H1 (cell line): ENCODE measurements at regions not wholly inside any gene's neighbourhood (a gene's known extent, or its start where the extent isn't known, plus 50 kb on each side); places are given as distances from the start of the nearest gene placed in this dataset.

Experiments
- CTCF ChIA-PET: fragments of 300-600 bp; sonication (Branson Sonifier 250); formaldehyde crosslinking; loops from one replicate; lab custom pipeline; 2021; ENCODE audit not compliant: partially characterized antibody; lab: Charles Lee
- POLR2A ChIA-PET: fragments of 300-600 bp; sonication (Branson Sonifier 250); formaldehyde crosslinking; loops from one replicate; lab custom pipeline; 2021; ENCODE audit warnings: inconsistent platforms; ENCODE audit not compliant: partially characterized antibody; lab: Charles Lee
- DNase-seq, 2 experiments: peaks; one replicate each; pipeline versions ENCODE4 v3.0.0 to v3.0.0-alpha.2; 2010 to 2022; ENCODE audit warnings: low spot score in 2 of 2, low read depth in 1 of 2, mixed read lengths in 1 of 2
- FAIRE-seq: peaks from 2 replicates; lab custom pipeline; 2011; peaks lifted over from hg19 to GRCh38; lab: Jason Lieb, UNC
- H2AFZ ChIP-seq: 2 replicates; pipeline ENCODE4 v1.8.1; 2012; ENCODE audit warnings: low read length, inconsistent platforms
- H2AK5ac ChIP-seq: 2 replicates; pipeline ENCODE4 v1.6.1; 2013; ENCODE audit warnings: low read depth, low read length
- H2BK120ac ChIP-seq: replicated peaks from 2 replicates; pipeline ENCODE3; 2013; ENCODE audit warnings: low read depth, low read length, inconsistent platforms
- H2BK12ac ChIP-seq: 2 replicates; pipeline ENCODE4 v1.6.1; 2013; ENCODE audit warnings: low read depth, low read length
- H2BK15ac ChIP-seq: 2 replicates; pipeline ENCODE4 v1.6.1; 2013; ENCODE audit warnings: low read length
- H2BK20ac ChIP-seq: 2 replicates; pipeline ENCODE4 v1.6.1; 2013; ENCODE audit warnings: low read length
- H2BK5ac ChIP-seq: 2 replicates; pipeline ENCODE4 v1.6.1; 2013; ENCODE audit warnings: low read depth, low read length
- H3K14ac ChIP-seq: 2 replicates; pipeline ENCODE4 v1.6.1; 2013; ENCODE audit warnings: inconsistent platforms; ENCODE audit not compliant: insufficient read length
- H3K18ac ChIP-seq: 2 replicates; pipeline ENCODE4 v1.6.1; 2013; ENCODE audit warnings: low read length; ENCODE audit errors: extremely low read depth
- H3K23ac ChIP-seq: 2 replicates; pipeline ENCODE4 v1.6.1; 2013; ENCODE audit warnings: inconsistent platforms; ENCODE audit not compliant: insufficient read length
- H3K23me2 ChIP-seq: 2 replicates; pipeline ENCODE4 v1.6.1; 2013; ENCODE audit warnings: low read depth, low read length
- H3K27ac ChIP-seq: 2 replicates; pipeline ENCODE4 v1.6.1; 2011; ENCODE audit warnings: low read depth, low read length, inconsistent platforms
- H3K27me3 ChIP-seq, 4 experiments: replicated peaks in 1 of 4; 1 replicate in 1 of 4; 2 replicates in 3 of 4; pipeline versions ENCODE4 v1.6.1 to v1.8.1; 2011 to 2013; ENCODE audit warnings: low read length in 3 of 4, mild to moderate bottlenecking in 3 of 4, inconsistent platforms in 2 of 4, mixed read lengths in 2 of 4, moderate library complexity in 1 of 4; ENCODE audit not compliant: control insufficient read depth in 3 of 4, insufficient read depth in 3 of 4; ENCODE audit errors: extremely low read depth in 1 of 4
- H3K36me3 ChIP-seq, 4 experiments: 2 replicates each; pipeline versions ENCODE4 v1.6.1 to v1.8.1; 2011 to 2013; ENCODE audit warnings: mild to moderate bottlenecking in 4 of 4, low read length in 3 of 4, moderate library complexity in 2 of 4, control low read depth in 1 of 4, inconsistent platforms in 1 of 4; ENCODE audit not compliant: insufficient read depth in 4 of 4, control insufficient read depth in 2 of 4
- H3K4ac ChIP-seq: replicated peaks from 2 replicates; pipeline ENCODE3; 2013; ENCODE audit warnings: low read length, low read depth, mixed read lengths, inconsistent platforms; ENCODE audit not compliant: insufficient read length
- H3K4me1 ChIP-seq, 4 experiments: replicated peaks in 1 of 4; 1 replicate in 1 of 4; 2 replicates in 3 of 4; pipeline versions ENCODE4 v1.6.1 to v1.8.1; 2011 to 2013; ENCODE audit warnings: low read length in 3 of 4, inconsistent platforms in 2 of 4, mixed read lengths in 1 of 4; ENCODE audit not compliant: insufficient read depth in 4 of 4, control insufficient read depth in 3 of 4
- H3K4me2 ChIP-seq, 2 experiments: 2 replicates each; pipeline versions ENCODE4 v1.6.1 to v1.8.1; 2011 to 2013; ENCODE audit warnings: low read depth in 2 of 2, low read length in 2 of 2, control low read depth in 1 of 2, inconsistent platforms in 1 of 2, mild to moderate bottlenecking in 1 of 2; ENCODE audit not compliant: insufficient read depth in 1 of 2
- H3K4me3 ChIP-seq, 4 experiments: fragments of 200-600, 300-600 bp in 1 of 4; sonication (generic), shearing (Covaris generic), sonication (Bioruptor Twin) in 1 of 4; 2 replicates each; pipeline versions ENCODE4 v1.5.1 to v1.8.1; 2011 to 2016; ENCODE audit warnings: low read length in 4 of 4, low read depth in 3 of 4, control low read depth in 2 of 4, inconsistent platforms in 2 of 4, mild to moderate bottlenecking in 2 of 4, mixed read lengths in 1 of 4, moderate library complexity in 1 of 4; ENCODE audit not compliant: insufficient read depth in 2 of 4; ENCODE audit errors: extremely low read depth in 1 of 4
- H3K56ac ChIP-seq: replicated peaks from 2 replicates; pipeline ENCODE3; 2013; ENCODE audit warnings: low read depth, mild to moderate bottlenecking, mixed read lengths, low read length, inconsistent platforms; ENCODE audit not compliant: insufficient read length
- H3K79me1 ChIP-seq: 2 replicates; pipeline ENCODE4 v1.6.1; 2013; ENCODE audit warnings: low read depth, low read length, control low read depth
- H3K79me2 ChIP-seq, 2 experiments: 2 replicates each; pipeline versions ENCODE4 v1.6.1 to v1.8.1; 2012 to 2013; ENCODE audit warnings: low read length in 2 of 2, mild to moderate bottlenecking in 2 of 2, inconsistent platforms in 1 of 2; ENCODE audit not compliant: insufficient read depth in 2 of 2, control insufficient read depth in 1 of 2
- H3K9ac ChIP-seq, 4 experiments: replicated peaks in 1 of 4; 1 replicate in 1 of 4; 2 replicates in 3 of 4; pipeline versions ENCODE4 v1.6.1 to v1.8.1; 2011 to 2013; ENCODE audit warnings: low read depth in 3 of 4, low read length in 3 of 4, control low read depth in 2 of 4, mild to moderate bottlenecking in 2 of 4, moderate library complexity in 2 of 4, inconsistent platforms in 1 of 4; ENCODE audit errors: extremely low read depth in 1 of 4
- H3K9me3 ChIP-seq, 2 experiments: 2 replicates each; pipeline versions ENCODE4 v1.6.1 to v1.8.1; 2012 to 2013; ENCODE audit warnings: mild to moderate bottlenecking in 2 of 2, moderate library complexity in 2 of 2, control low read depth in 1 of 2, inconsistent platforms in 1 of 2, low read depth in 1 of 2, low read length in 1 of 2, mixed read lengths in 1 of 2; ENCODE audit not compliant: insufficient read depth in 2 of 2
- H4K20me1 ChIP-seq, 2 experiments: replicated peaks in 1 of 2; 2 replicates each; pipeline versions ENCODE3 to v1.8.1; 2011 to 2013; ENCODE audit warnings: inconsistent platforms in 2 of 2, low read length in 2 of 2, mild to moderate bottlenecking in 1 of 2; ENCODE audit not compliant: insufficient read depth in 2 of 2, control insufficient read depth in 1 of 2
- H4K5ac ChIP-seq: 2 replicates; pipeline ENCODE4 v1.6.1; 2013; ENCODE audit warnings: low read length, low read depth, mixed read lengths, inconsistent platforms; ENCODE audit not compliant: insufficient read length
- H4K8ac ChIP-seq: 2 replicates; pipeline ENCODE4 v1.8.0; 2013; ENCODE audit warnings: mild to moderate bottlenecking, moderate library complexity, low read length, inconsistent platforms; ENCODE audit not compliant: insufficient read depth; ENCODE audit errors: extremely low read depth
- H4K91ac ChIP-seq: replicated peaks from 2 replicates; pipeline ENCODE3; 2013; ENCODE audit warnings: low read length, mixed read lengths, inconsistent platforms; ENCODE audit not compliant: insufficient read length
- CREB1 ChIP-seq: IDR thresholded peaks from 2 replicates; pipeline ENCODE4 v1.6.1; 2012; ENCODE audit warnings: inconsistent platforms
- FOSL1 ChIP-seq: IDR thresholded peaks from 2 replicates; pipeline ENCODE4 v1.6.1; 2011; ENCODE audit warnings: mild to moderate bottlenecking, low read depth, low read length, moderate library complexity; ENCODE audit not compliant: insufficient read depth
- HDAC2 ChIP-seq, 2 experiments: fragments of 300-600 bp in 1 of 2; sonication (generic) in 1 of 2; IDR thresholded peaks; 2 replicates each; pipeline ENCODE4 v1.6.1; 2011 to 2012; ENCODE audit warnings: low read depth in 2 of 2, low read length in 2 of 2, mild to moderate bottlenecking in 2 of 2, moderate library complexity in 2 of 2, borderline replicate concordance in 1 of 2, inconsistent platforms in 1 of 2
- KDM1A ChIP-seq: fragments of 200-600, 300-600 bp; sonication (generic); IDR thresholded peaks from 2 replicates; pipeline ENCODE4 v1.7.1; 2016; ENCODE audit warnings: mild to moderate bottlenecking, low read length, borderline replicate concordance
- RNF2 ChIP-seq: fragments of 200-900, 300-1000 bp; sonication (generic); IDR thresholded peaks from 2 replicates; pipeline ENCODE4 v1.7.1; 2016; ENCODE audit warnings: borderline replicate concordance, low read depth, mild to moderate bottlenecking, antibody characterized with exemption, low read length; ENCODE audit not compliant: poor library complexity, severe bottlenecking; ENCODE audit errors: missing control alignments
- SAP30 ChIP-seq: fragments of 300-600 bp; sonication (generic); IDR thresholded peaks from 2 replicates; pipeline ENCODE4 v1.7.1; 2012; ENCODE audit warnings: low read length, moderate library complexity, mild to moderate bottlenecking, inconsistent platforms; ENCODE audit not compliant: insufficient read depth, insufficient replicate concordance
- TAF1 ChIP-seq: IDR thresholded peaks from 2 replicates; pipeline ENCODE4 v1.6.1; 2011; ENCODE audit warnings: mild to moderate bottlenecking, low read depth, low read length
- TAF7 ChIP-seq: optimal IDR thresholded peaks from 2 replicates; pipeline ENCODE3; 2011; ENCODE audit warnings: low read depth, mild to moderate bottlenecking, inconsistent platforms, low read length, moderate library complexity, borderline replicate concordance
- ZNF274 ChIP-seq: IDR thresholded peaks from 2 replicates; pipeline ENCODE4 v1.7.0; 2012; ENCODE audit warnings: low read length, borderline replicate concordance; ENCODE audit errors: extremely low read depth
- WGBS, 2 experiments: shearing (Covaris generic) in 1 of 2; methylation state at CpG; one replicate each; pipeline versions ENCODE4 v1.1.6 to v1.1.7; 2013 to 2015; ENCODE audit warnings: low lambda C conversion rate in 2 of 2, mixed read lengths in 2 of 2, inconsistent platforms in 1 of 2, low coverage in 1 of 2, missing lambda C conversion rate in 1 of 2; ENCODE audit not compliant: insufficient replicate concordance in 2 of 2, insufficient coverage in 1 of 2, insufficient read length in 1 of 2; ENCODE audit errors: extremely low coverage in 1 of 2, missing lambda C conversion rate in 1 of 2; 5-methylcytosine and 5-hydroxymethylcytosine counted together

GRCh38 chr3:194257916-194258668 is 93.0 kb downstream of the CPN2 start:
- H3K4me1 ChIP-seq = peaks cover 0 to 2% (median 0%) of the 10 kb centered on the region in 4 experiments; a peak in 1 of 7 replicates
- DNase-seq (no peak), FAIRE-seq (no peak)
- no peaks in the 10 kb centered on the region for H3K79me2 ChIP-seq
- H2BK12ac ChIP-seq = no peak overlapping the region
- no peak overlapping the region for H3K4ac ChIP-seq
- H2AFZ ChIP-seq = no peak overlapping the region
- H3K4me2 ChIP-seq = no peak overlapping the region
- no peak for TF ChIP-seq FOSL1
- no peak for TF ChIP-seq RNF2
- no peak for TF ChIP-seq CREB1
- TF ChIP-seq KDM1A = peak; percentile 94
- no peak for TF ChIP-seq TAF7
- no peak for TF ChIP-seq ZNF274
- TF ChIP-seq SAP30 = no peak
- peak in 1 of 2 experiments; percentile 90; a peak in 1 of 4 replicates for TF ChIP-seq HDAC2 (IDR thresholded peaks at IDR 0.05; ENCODE audit: borderline replicate concordance in 1 of 2, low read depth in 2 of 2, low read length in 2 of 2)
- no peak for TF ChIP-seq TAF1
- POLR2A ChIA-PET = no interaction called here
- H3K23ac ChIP-seq = no peak overlapping the region
- H4K5ac ChIP-seq = no peak overlapping the region
- CTCF ChIA-PET = interaction anchor here (0.6 to 3.2 kb wide), 10 partner anchors 8 to 149 kb away, joined by 3 to 13 read pairs (median 4); no protein-coding TSS in a partner anchor
- H4K8ac ChIP-seq = no peak overlapping the region
- H2BK5ac ChIP-seq = no peak overlapping the region
- 83% methylated on average over 1 of the region's 1 CpG; no CpG with 5 or more reads in 1 of the 2 experiments for WGBS, 2 experiments
- no peak overlapping the region for H3K14ac ChIP-seq
- no peak overlapping the region for H3K4me3 ChIP-seq
- no peaks in the 10 kb centered on the region for H3K23me2 ChIP-seq
- no peak overlapping the region for H2BK15ac ChIP-seq
- H2BK120ac ChIP-seq = no peak overlapping the region
- no peak overlapping the region for H3K27ac ChIP-seq
- no peaks in the 10 kb centered on the region for H3K79me1 ChIP-seq
- no peak overlapping the region for H4K91ac ChIP-seq
- peaks cover 3 to 7% of the 10 kb centered on the region in 2 experiments; a peak in 1 of 4 replicates for H3K9me3 ChIP-seq
- no peak overlapping the region for H3K18ac ChIP-seq
- no peak overlapping the region for H3K9ac ChIP-seq
- no peak overlapping the region for H2AK5ac ChIP-seq
- H2BK20ac ChIP-seq = no peak overlapping the region
- H3K27me3 ChIP-seq = no peaks in the 10 kb centered on the region
- H3K36me3 ChIP-seq = no peaks in the 10 kb centered on the region
- no peaks in the 10 kb centered on the region for H4K20me1 ChIP-seq
- no peak overlapping the region for H3K56ac ChIP-seq
